Fibroblast of lung (primary cell): ENCODE measurements at regions not wholly inside any gene's neighbourhood (a gene's known extent, or its start where the extent isn't known, plus 50 kb on each side); places are given as distances from the start of the nearest gene placed in this dataset.

Experiments
- DNase-seq, 2 donors: peaks; one replicate each; pipeline versions ENCODE4 v3.0.0 to v3.0.0-alpha.2; 2010; ENCODE audit warnings: low read depth in 2 of 2
- H2AFZ ChIP-seq: 2 replicates; pipeline ENCODE4 v1.5.1; 2012; ENCODE audit warnings: low read length, control low read depth, inconsistent platforms
- H3K27ac ChIP-seq: 2 replicates; pipeline ENCODE4 v1.5.1; 2011; ENCODE audit warnings: low read length, control low read depth; ENCODE audit not compliant: insufficient read depth
- H3K27me3 ChIP-seq: 2 replicates; pipeline ENCODE4 v1.5.1; 2011; ENCODE audit warnings: mild to moderate bottlenecking, low read length; ENCODE audit not compliant: control insufficient read depth, insufficient read depth
- H3K36me3 ChIP-seq: 2 replicates; pipeline ENCODE4 v1.5.1; 2011; ENCODE audit warnings: low read length; ENCODE audit not compliant: control insufficient read depth, insufficient read depth
- H3K4me1 ChIP-seq: 2 replicates; pipeline ENCODE4 v1.5.1; 2011; ENCODE audit warnings: low read length; ENCODE audit not compliant: control insufficient read depth, insufficient read depth; ENCODE audit errors: extremely low read depth
- H3K4me2 ChIP-seq: 2 replicates; pipeline ENCODE4 v1.5.1; 2011; ENCODE audit warnings: low read length, control low read depth; ENCODE audit not compliant: insufficient read depth; ENCODE audit errors: extremely low read depth
- H3K4me3 ChIP-seq, 4 experiments: fragments of 200-600 bp in 1 of 4; sonication (generic) in 1 of 4; replicated peaks in 1 of 4; 2 replicates each; pipeline ENCODE4 v1.5.1; 2011 to 2016; ENCODE audit warnings: low read length in 4 of 4, low read depth in 3 of 4, mild to moderate bottlenecking in 3 of 4, control low read depth in 2 of 4, inconsistent platforms in 1 of 4, mixed read lengths in 1 of 4; ENCODE audit not compliant: insufficient read depth in 1 of 4; ENCODE audit errors: control extremely low read depth in 1 of 4
- H3K79me2 ChIP-seq: 2 replicates; pipeline ENCODE4 v1.5.1; 2012; ENCODE audit warnings: mild to moderate bottlenecking, low read length, inconsistent platforms; ENCODE audit not compliant: control insufficient read depth, insufficient read depth
- H3K9ac ChIP-seq: 2 replicates; pipeline ENCODE4 v1.5.1; 2011; ENCODE audit warnings: mild to moderate bottlenecking, low read length, control low read depth; ENCODE audit not compliant: insufficient read depth
- H3K9me3 ChIP-seq: 2 replicates; pipeline ENCODE4 v1.5.1; 2012; ENCODE audit warnings: low read depth, low read length; ENCODE audit not compliant: control insufficient read depth, insufficient read depth
- H4K20me1 ChIP-seq: 2 replicates; pipeline ENCODE4 v1.5.1; 2011; ENCODE audit warnings: low read length; ENCODE audit not compliant: control insufficient read depth, insufficient read depth; ENCODE audit errors: extremely low read depth
- EZH2 ChIP-seq: IDR thresholded peaks from 2 replicates; pipeline ENCODE4 v1.5.1; 2012; ENCODE audit warnings: low read length, control low read depth, mild to moderate bottlenecking; ENCODE audit errors: missing control alignments
- TF ChIP-seq, protein P1 (sequence below), 2 donors: IDR thresholded peaks in 1 of 2; conservative IDR thresholded peaks in 1 of 2; 1 replicate in 1 of 2; 2 replicates in 1 of 2; pipeline ENCODE4 v1.5.1; 2011 to 2012; ENCODE audit warnings: low read length in 2 of 2, control low read depth in 1 of 2, inconsistent platforms in 1 of 2, low read depth in 1 of 2, mild to moderate bottlenecking in 1 of 2

GRCh38 chr9:22522206-22522740 lies 75.6 kb downstream of the DMRTA1 start:
- Histone ChIP-seq H3K79me2 (no peaks in the 10 kb centered on the region), H3K4me2 (no peak overlapping the region), H3K36me3 (no peaks in the 10 kb centered on the region), H3K27ac (no peak overlapping the region), H3K9ac (no peak overlapping the region), H2AFZ (no peak overlapping the region), H3K4me3 (no peak overlapping the region), H4K20me1 (no peaks in the 10 kb centered on the region), H3K9me3 (no peaks in the 10 kb centered on the region), H3K4me1 (no peaks in the 10 kb centered on the region), H3K27me3 (no peaks in the 10 kb centered on the region)
- no peak for DNase-seq
- no peak for TF ChIP-seq EZH2
- TF ChIP-seq, protein P1, sequence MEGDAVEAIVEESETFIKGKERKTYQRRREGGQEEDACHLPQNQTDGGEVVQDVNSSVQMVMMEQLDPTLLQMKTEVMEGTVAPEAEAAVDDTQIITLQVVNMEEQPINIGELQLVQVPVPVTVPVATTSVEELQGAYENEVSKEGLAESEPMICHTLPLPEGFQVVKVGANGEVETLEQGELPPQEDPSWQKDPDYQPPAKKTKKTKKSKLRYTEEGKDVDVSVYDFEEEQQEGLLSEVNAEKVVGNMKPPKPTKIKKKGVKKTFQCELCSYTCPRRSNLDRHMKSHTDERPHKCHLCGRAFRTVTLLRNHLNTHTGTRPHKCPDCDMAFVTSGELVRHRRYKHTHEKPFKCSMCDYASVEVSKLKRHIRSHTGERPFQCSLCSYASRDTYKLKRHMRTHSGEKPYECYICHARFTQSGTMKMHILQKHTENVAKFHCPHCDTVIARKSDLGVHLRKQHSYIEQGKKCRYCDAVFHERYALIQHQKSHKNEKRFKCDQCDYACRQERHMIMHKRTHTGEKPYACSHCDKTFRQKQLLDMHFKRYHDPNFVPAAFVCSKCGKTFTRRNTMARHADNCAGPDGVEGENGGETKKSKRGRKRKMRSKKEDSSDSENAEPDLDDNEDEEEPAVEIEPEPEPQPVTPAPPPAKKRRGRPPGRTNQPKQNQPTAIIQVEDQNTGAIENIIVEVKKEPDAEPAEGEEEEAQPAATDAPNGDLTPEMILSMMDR (conservative IDR thresholded peaks at IDR 0.05 in 1 of 2, IDR thresholded peaks at IDR 0.05 in 1 of 2; ENCODE audit: low read depth in 1 of 2, low read length in 2 of 2): no peak

DNA sequence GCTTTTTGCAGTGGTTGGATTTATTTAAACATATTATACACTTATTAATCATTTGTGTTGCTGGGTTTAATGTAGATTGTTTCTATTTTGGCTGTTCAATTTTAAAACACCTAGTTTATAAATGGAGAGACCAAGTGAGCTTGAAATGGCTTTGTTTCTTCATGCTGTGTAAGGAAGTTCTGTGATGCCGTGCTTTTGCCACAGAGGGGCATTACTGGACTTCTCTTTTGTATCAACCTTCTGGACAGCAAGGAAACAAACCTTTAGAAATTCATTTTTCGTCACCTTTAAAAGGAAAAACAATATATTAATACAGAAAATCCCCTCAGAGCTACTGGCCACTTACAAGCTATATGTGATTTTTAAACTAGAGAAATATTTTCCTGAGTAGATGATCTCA lies 81.9 kb downstream of the DMRTA1 start:
- no peaks in the 10 kb centered on the region for H3K36me3 ChIP-seq
- peak; percentile 3 to 61 for DNase-seq
- no peaks in the 10 kb centered on the region for H4K20me1 ChIP-seq
- H3K9me3 ChIP-seq: no peaks in the 10 kb centered on the region
- no peak overlapping the region for H3K9ac ChIP-seq
- H3K4me1 ChIP-seq: no peaks in the 10 kb centered on the region
- H3K27ac ChIP-seq: no peak overlapping the region
- no peak overlapping the region for H2AFZ ChIP-seq
- no peaks in the 10 kb centered on the region for H3K27me3 ChIP-seq
- H3K79me2 ChIP-seq: no peaks in the 10 kb centered on the region
- H3K4me2 ChIP-seq: no peak overlapping the region
- H3K4me3 ChIP-seq: no peak overlapping the region
- TF ChIP-seq, protein P1 (conservative IDR thresholded peaks at IDR 0.05 in 1 of 2, IDR thresholded peaks at IDR 0.05 in 1 of 2; ENCODE audit: low read depth in 1 of 2, low read length in 2 of 2): peak; percentile 56 to 71
- TF ChIP-seq EZH2: no peak

DNA sequence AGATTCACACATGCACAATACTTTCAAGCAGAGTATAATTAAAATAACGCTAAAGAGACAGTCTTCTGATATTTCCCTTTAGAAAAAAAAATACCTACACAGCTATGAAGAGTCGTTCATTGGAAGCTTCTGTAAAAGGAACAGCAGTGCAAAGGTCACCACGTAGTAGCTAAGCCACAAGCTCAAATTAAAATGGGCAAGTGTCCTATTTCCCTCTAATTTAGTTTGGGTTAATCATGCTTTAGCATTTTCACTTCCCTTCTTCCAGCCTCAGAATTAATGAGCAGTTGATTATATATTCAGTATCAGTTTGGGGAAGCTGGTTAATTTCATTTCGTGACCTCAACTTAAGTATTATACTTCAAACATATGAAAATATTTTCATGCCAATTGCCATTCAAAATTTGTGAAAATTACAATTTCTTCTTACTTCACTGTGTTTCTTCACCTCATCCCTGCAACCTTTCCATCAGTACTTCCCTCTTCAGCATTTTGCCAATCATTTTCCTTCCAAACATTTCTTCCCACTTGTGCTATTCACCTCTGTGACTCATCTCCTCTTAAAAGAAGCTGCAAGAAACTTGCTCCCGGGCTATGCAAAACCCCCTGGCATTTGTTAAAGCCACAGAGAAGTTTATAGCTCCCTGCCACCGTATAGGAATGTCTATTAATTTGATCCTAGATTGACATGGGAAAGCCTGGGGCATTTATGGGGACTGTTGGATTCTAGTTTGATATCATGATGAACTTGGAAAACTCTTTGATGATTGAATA lies 83.0 kb downstream of the DMRTA1 start:
- H3K79me2 ChIP-seq: no peaks in the 10 kb centered on the region
- H4K20me1 ChIP-seq: no peaks in the 10 kb centered on the region
- H3K4me3 ChIP-seq: no peak overlapping the region
- no peaks in the 10 kb centered on the region for H3K36me3 ChIP-seq
- no peak overlapping the region for H2AFZ ChIP-seq
- TF ChIP-seq EZH2: no peak
- TF ChIP-seq, protein P1 (conservative IDR thresholded peaks at IDR 0.05 in 1 of 2, IDR thresholded peaks at IDR 0.05 in 1 of 2; ENCODE audit: low read depth in 1 of 2, low read length in 2 of 2): no peak
- H3K27me3 ChIP-seq: no peaks in the 10 kb centered on the region
- no peaks in the 10 kb centered on the region for H3K9me3 ChIP-seq
- no peak overlapping the region for H3K27ac ChIP-seq
- no peak overlapping the region for H3K4me2 ChIP-seq
- H3K4me1 ChIP-seq: no peaks in the 10 kb centered on the region
- peak in 1 of 2 donors; percentile 31 for DNase-seq
- H3K9ac ChIP-seq: no peak overlapping the region
